Anterior cingulate cortex (tissue), 58 donors: ENCODE measurements at regions not wholly inside any gene's neighbourhood (a gene's known extent, or its start where the extent isn't known, plus 50 kb on each side); places are given as distances from the start of the nearest gene placed in this dataset.
A peak's percentile ranks its signal among the peaks of the same experiment; 100 is the strongest.
"Not testable (repeated sequence)": the region's sequence is repeated elsewhere in the genome, so short reads cannot be mapped to it uniquely, and the experiment has no call there.

Experiments
- DNase-seq, 58 donors: peaks; one replicate each; lab custom pipeline; 2025; lab: John Stamatoyannopoulos, UW

DNA sequence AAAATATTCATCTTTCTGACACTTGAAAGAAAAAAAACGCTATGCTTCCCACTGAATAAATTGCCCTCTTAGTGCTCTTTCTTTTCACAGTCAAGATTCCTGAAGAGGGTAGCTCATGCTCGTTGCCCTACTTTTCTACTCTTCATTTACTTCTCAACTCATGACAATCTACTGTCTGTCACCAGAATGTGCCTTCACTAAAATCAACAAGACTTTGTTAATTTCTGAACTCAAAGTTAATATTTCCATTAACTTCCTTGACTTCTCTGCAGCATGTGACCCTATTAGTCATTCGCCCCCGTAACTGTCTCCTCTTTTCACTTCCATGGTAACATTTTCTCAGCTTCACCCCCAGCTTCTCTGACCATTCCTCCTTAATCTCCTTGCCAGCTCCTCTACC lies 98.9 kb upstream of the MAPRE2 start:
- DNase-seq: no peak

GRCh38 chr18:34942975-34943374 lies 98.2 kb upstream of the MAPRE2 start:
- no peak for DNase-seq

DNA sequence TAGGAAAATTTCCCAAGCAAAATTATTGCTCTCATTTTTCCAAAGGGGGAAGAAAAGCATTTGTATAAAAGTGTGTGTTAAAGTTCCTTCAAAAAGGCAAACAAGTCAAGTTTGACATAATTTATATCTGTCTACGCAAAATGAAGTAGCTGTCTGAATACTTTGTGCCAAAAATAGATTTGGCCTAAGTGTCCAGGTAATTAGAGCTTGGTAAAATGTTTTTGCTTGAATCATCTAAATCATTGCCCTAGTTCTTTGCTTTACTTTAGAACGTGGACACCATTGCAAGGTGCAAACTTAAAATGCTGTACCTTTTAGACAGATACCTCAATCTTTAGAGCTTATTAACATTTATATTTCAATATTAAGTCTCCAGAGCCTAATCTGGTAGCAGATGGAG lies 97.6 kb upstream of the MAPRE2 start:
- no peak for DNase-seq

DNA sequence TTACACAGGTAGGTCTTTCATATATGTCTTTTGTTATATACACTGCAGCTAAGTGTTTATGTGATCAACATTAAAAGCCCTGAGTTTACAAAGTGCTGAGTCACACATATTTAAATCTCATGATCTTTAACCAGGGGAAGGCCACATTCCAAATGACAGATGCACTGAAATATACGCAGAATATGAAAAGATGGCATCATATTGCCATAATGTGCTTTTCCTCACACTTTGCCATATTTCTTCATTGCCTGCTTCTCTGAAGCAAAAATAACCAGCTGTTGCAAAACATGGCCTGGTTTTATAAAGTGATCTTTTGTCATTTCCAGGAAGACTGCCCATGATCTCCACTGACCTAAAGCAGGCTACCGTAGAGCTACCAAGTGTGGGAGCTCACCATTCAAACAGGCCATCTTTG lies 93.5 kb upstream of the MAPRE2 start:
- peak in 1 of 58 donors; percentile 3 for DNase-seq

GRCh38 chr18:34951625-34952379 lies 89.4 kb upstream of the MAPRE2 start:
- DNase-seq: no peak

DNA sequence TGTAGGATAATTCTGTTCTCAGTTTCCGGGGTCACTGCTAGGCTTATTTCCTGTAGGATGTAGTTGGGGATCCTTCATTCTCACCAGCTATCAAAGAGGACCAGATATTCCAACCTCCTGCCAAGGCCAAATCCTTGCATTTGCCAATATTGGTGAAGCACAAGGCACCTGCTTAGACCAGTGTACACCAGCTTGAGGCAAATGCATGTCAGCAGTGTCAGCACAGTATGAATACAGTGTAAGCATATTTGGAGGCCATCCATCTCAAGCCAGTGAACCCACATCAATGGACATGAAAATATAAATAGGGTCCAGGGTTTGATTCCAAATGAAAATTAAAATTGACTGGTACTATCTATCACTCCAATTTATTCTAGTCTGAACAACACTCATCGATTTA lies 88.0 kb upstream of the MAPRE2 start:
- DNase-seq: no peak

- not testable (repeated sequence) for DNase-seq
Measured at GRCh38 chr18:34955494-34955893, 85.7 kb upstream of the MAPRE2 start.

GRCh38 chr18:34956663-34957062 lies 84.5 kb upstream of the MAPRE2 start:
- no peak for DNase-seq

GRCh38 chr18:34957119-34957863 lies 83.9 kb upstream of the MAPRE2 start:
- DNase-seq: no peak

GRCh38 chr18:34957864-34958259 lies 83.4 kb upstream of the MAPRE2 start:
- DNase-seq: no peak

- no peak for DNase-seq
Measured at GRCh38 chr18:34959211-34959829, 81.9 kb upstream of the MAPRE2 start.

DNA sequence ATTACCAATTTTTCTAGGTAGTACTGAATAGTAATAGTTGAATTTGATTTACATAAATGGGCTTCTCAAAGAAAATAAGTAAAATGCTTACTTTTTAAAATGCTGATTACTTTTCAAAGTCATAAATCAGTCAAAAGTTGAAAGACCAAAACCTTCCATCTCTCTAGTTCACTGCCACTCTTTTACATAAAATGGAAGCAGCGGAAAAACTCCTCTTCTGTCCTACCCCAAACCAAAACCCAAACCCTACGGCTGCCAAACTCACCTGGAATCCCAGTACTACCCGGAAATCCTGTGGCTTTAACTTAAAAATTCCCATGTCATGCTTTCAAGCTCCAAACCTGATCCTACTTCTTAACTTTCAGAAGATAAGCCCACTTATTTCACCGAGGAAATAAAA lies 81.2 kb upstream of the MAPRE2 start:
- no peak for DNase-seq

DNA sequence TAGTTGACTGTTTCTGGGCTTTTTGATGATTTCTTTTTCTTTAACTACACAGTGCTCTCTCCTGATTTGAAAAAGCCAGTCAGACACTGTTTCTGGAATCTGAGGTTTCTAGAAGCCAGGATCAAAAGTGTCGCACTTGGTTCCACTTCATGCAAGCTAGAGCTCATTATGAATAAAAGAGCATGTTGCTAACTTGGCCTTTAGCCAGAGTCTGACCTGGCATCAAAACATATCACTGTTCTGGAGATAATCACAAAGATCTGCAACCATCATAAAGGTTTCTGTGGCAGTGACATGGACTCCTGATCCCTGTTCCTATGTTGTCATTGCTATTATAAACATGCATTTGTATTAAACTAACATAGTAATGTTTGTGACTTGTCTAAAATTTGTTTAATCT lies 76.1 kb upstream of the MAPRE2 start:
- no peak for DNase-seq

- DNase-seq: no peak
Measured at GRCh38 chr18:34965566-34965965, 75.6 kb upstream of the MAPRE2 start.

GRCh38 chr18:34970106-34970505 lies 71.1 kb upstream of the MAPRE2 start:
- DNase-seq: no peak

DNA sequence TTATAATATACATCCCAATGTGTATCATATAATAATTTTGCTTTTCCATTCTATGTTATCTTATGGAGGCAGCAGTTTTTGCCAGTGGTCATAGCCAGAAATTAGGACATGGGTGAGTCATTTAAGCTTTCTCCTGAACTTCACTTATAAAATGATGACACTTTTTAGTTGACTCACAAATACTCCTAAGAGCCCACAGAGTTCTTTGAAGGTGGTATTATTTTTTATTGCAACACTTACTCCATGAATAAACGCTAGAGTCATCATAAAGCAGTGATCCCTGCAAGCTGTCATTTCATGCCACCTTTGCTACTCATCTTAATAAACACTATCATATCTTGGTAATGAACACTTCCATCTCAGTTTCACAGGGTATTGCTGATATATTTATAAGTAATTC lies 69.9 kb upstream of the MAPRE2 start:
- no peak for DNase-seq

DNA sequence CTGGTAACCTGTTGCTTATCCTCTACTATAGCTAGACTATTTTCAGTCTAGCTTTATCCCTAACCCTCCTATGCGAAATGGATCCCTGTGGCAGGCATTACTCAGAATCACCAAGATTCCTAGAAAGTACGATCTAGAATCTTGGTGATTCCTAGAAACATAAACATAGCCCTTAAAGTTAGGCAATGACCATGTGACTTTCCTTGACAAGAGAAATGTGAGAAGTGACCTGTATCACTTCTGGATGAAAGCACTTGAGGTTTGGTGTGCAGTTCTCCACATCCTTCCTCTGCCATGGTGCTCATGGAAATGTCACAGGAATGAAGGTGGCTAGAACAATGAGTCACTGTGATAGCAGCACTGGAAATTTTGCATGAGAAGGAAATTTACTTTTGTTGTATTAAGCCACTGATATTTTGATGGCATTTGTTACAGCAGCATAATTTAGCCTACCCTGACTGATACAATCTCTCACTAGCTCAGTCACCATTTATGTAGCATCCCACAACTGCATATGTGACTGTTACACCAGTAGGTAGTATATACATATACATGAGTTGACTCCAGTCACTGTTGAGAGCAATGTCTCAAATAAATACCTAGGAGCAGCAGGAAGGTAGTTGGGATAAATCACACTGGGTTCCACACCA lies 68.3 kb upstream of the MAPRE2 start:
- DNase-seq: no peak

- DNase-seq: peak in 13 of 58 donors; percentile 4 to 31 (median 15)
Measured at GRCh38 chr18:34976123-34976522, 65.1 kb upstream of the MAPRE2 start.

DNA sequence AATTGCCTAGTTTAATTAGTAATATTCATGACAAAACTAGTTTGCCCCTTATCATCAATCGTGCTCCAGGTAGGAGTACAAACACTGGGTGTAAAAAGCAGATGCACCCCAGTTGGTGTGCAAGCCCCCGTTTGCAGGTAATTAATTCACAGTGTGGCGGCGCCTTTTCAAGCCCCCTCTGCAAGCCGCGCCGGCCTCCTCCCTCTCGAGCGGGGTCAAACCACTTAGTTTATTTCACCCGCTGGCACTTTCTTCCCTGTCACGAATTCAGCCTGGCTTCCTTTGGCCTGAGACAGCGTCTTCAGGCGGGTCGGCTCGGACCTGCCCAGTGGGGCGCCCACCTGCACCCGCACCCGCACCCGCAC lies 64.7 kb upstream of the MAPRE2 start:
- peak in 1 of 58 donors; percentile 54 for DNase-seq

DNA sequence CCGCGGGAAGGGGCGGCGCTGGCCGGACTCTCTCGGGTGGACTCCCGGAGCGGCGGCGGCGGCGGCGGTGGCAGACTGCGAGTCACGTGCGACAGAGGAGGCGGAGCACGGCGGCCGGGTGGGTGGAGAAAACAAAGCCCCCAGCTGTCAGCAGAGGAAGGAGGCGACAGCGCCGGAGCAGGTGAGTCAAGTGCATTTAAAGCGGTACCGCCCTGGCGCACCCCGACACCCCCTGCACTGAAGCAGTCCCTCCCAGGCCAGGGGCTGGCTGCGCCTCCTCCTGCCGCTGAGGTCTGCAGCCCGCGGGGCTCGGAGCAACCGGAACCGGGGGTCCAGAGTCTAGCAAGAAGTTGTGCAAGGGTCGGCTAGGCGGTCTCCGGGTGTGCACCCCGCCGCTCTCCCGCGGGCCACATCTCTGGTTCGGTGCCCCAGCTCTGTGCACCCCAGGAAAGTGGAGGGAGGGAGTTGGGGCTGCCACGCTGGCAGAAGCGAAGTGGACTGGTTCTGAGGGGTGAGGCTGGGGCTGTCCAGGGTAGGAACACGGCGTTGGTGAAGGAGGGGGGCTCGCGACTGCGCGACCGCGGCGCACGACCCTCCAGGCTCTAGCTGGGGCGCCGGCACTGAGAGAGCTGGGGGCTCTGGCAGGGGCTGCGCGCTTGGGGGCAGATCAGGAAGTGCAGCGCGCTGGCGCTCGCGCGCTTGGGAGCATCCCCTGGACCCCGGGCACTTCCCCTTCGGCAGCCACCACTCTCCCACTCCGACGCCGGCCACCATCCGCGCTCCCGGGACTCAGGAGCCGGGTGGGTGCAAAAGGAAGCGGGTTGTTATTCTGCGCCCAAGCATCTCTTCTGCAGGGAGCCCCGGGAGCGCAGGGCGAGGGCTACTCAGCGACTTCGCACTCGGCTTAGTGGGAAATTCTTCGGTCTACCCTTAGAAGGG lies 64.0 kb upstream of the MAPRE2 start:
- DNase-seq: peak in 57 of 58 donors; percentile 47 to 92 (median 82)
